Endodermal cell (in vitro differentiated cells): ENCODE measurements at regions not wholly inside any gene's neighbourhood (a gene's known extent, or its start where the extent isn't known, plus 50 kb on each side); places are given as distances from the start of the nearest gene placed in this dataset.

Experiments used
- DNase-seq: peaks from one replicate; pipeline ENCODE4 v3.0.0-alpha.2; 2017
- H3K27ac ChIP-seq: 2 replicates; pipeline ENCODE4 v1.5.1; 2013; ENCODE audit warnings: mild to moderate bottlenecking, low read depth, low read length, moderate library complexity
- H3K27me3 ChIP-seq: 2 replicates; pipeline ENCODE4 v1.6.1; 2013; ENCODE audit warnings: mild to moderate bottlenecking, low read length, moderate library complexity; ENCODE audit not compliant: insufficient read depth, control insufficient read depth, poor library complexity, severe bottlenecking
- H3K36me3 ChIP-seq: 2 replicates; pipeline ENCODE4 v1.7.0; 2013; ENCODE audit warnings: mild to moderate bottlenecking, low read length, moderate library complexity; ENCODE audit not compliant: control insufficient read depth, insufficient read depth
- H3K4me1 ChIP-seq: one replicate; pipeline ENCODE4 v1.7.0; 2013; ENCODE audit warnings: low read length; ENCODE audit not compliant: control insufficient read depth, insufficient read depth
- H3K4me3 ChIP-seq: 2 replicates; pipeline ENCODE4 v1.5.1; 2013; ENCODE audit warnings: mild to moderate bottlenecking, low read length, moderate library complexity
- H3K9ac ChIP-seq: 2 replicates; pipeline ENCODE4 v1.6.1; 2013; ENCODE audit warnings: mild to moderate bottlenecking, low read length, moderate library complexity; ENCODE audit not compliant: poor library complexity, severe bottlenecking; ENCODE audit errors: extremely low read depth
- H3K9me3 ChIP-seq: 2 replicates; pipeline ENCODE4 v1.6.1; 2013; ENCODE audit warnings: mild to moderate bottlenecking, low read length, moderate library complexity; ENCODE audit not compliant: control insufficient read depth
- H3K27ac Mint-ChIP-seq: 2 replicates; pipeline ENCODE4 v1.8.0; 2020; ENCODE audit warnings: mixed read lengths
- H3K27me3 Mint-ChIP-seq: 2 replicates; pipeline ENCODE4 v1.8.0; 2021; ENCODE audit warnings: mild to moderate bottlenecking, mixed read lengths; ENCODE audit not compliant: insufficient read depth
- H3K36me3 Mint-ChIP-seq: 2 replicates; pipeline ENCODE4 v1.8.0; 2020; ENCODE audit warnings: low read depth, mixed read lengths
- H3K4me1 Mint-ChIP-seq: 2 replicates; pipeline ENCODE4 v1.8.0; 2020; ENCODE audit warnings: mixed read lengths
- H3K4me3 Mint-ChIP-seq: 2 replicates; pipeline ENCODE4 v1.8.0; 2020; ENCODE audit warnings: mild to moderate bottlenecking, moderate library complexity, mixed read lengths
- H3K9me3 Mint-ChIP-seq: 2 replicates; pipeline ENCODE4 v1.8.0; 2020; ENCODE audit warnings: mild to moderate bottlenecking, mixed read lengths
- WGBS, 2 experiments: methylation state at CpG; one replicate each; pipeline versions ENCODE4 v1.1.5 to v1.1.7; 2013; ENCODE audit warnings: missing lambda C conversion rate in 2 of 2, mixed read lengths in 1 of 2; ENCODE audit not compliant: insufficient coverage in 1 of 2, insufficient read length in 1 of 2; 5-methylcytosine and 5-hydroxymethylcytosine counted together
- TF ChIP-seq, protein P1 (sequence below): fragments of 200-600 bp; sonication (generic); conservative IDR thresholded peaks from 2 replicates; pipeline ENCODE4 v1.5.0; 2021; ENCODE audit warnings: antibody characterized with exemption, mild to moderate bottlenecking

DNA sequence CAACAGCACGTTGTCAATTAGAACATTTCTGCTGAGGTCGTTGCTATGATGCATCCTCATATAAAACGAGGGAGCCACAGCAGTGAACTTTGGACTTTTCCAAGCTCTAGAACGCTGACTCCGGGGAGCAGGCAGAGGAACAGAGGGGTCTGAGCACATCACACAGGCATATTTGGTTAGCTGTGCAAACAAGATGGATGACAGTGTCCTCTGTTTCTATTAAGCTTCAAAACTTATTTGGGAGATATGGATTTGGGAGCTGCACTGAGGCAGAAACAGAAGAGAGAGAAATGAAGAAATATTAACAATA is 278.0 kb upstream of the TBL1XR1 start:
- no peak for DNase-seq
- Histone ChIP-seq H3K4me1 (no peaks in the 10 kb centered on the region), H3K36me3 (no peaks in the 10 kb centered on the region), H3K4me3 (no peak overlapping the region), H3K27ac (no peak overlapping the region), H3K9me3 (no peaks in the 10 kb centered on the region), H3K27me3 (no peaks in the 10 kb centered on the region), H3K9ac (no peak overlapping the region)
- H3K9me3 Mint-ChIP-seq, result no peaks in the 10 kb centered on the region
- WGBS, 2 experiments, result 92 to 96% methylated on average over 5 of the region's 5 CpGs
- no peak overlapping the region for H3K27ac Mint-ChIP-seq
- no peaks in the 10 kb centered on the region for H3K27me3 Mint-ChIP-seq
- no peak overlapping the region for H3K4me3 Mint-ChIP-seq
- no peaks in the 10 kb centered on the region for H3K36me3 Mint-ChIP-seq
- TF ChIP-seq, protein P1, sequence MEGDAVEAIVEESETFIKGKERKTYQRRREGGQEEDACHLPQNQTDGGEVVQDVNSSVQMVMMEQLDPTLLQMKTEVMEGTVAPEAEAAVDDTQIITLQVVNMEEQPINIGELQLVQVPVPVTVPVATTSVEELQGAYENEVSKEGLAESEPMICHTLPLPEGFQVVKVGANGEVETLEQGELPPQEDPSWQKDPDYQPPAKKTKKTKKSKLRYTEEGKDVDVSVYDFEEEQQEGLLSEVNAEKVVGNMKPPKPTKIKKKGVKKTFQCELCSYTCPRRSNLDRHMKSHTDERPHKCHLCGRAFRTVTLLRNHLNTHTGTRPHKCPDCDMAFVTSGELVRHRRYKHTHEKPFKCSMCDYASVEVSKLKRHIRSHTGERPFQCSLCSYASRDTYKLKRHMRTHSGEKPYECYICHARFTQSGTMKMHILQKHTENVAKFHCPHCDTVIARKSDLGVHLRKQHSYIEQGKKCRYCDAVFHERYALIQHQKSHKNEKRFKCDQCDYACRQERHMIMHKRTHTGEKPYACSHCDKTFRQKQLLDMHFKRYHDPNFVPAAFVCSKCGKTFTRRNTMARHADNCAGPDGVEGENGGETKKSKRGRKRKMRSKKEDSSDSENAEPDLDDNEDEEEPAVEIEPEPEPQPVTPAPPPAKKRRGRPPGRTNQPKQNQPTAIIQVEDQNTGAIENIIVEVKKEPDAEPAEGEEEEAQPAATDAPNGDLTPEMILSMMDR, result no peak
- peaks cover under 1% of the 10 kb centered on the region for H3K4me1 Mint-ChIP-seq

DNA sequence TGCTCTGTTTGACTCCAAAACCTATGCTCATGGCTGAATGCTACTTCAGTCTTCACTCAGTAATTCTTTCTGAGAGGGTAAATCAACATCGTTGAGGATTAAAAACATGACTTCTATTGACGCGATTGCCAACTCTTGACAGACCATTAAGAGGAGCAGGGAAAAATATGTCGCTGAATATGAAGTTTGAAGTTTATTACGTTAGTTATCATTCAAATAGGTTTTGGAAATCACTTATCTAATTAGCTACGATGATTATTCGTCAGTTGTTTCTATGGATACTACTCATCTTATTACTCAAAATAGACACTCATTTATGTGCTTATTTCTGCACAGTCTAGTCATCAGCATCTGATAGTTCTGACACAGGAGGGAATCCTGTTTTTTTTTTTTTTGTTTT is 279.2 kb upstream of the TBL1XR1 start:
- Histone ChIP-seq H3K9ac (no peak overlapping the region), H3K27ac (no peak overlapping the region), H3K9me3 (no peaks in the 10 kb centered on the region), H3K36me3 (no peaks in the 10 kb centered on the region), H3K27me3 (no peaks in the 10 kb centered on the region), H3K4me3 (no peak overlapping the region), H3K4me1 (no peaks in the 10 kb centered on the region)
- DNase-seq, result no peak
- 95% methylated on average over 7 of the region's 7 CpGs for WGBS, 2 experiments
- H3K27me3 Mint-ChIP-seq, result no peaks in the 10 kb centered on the region
- H3K4me3 Mint-ChIP-seq, result no peak overlapping the region
- TF ChIP-seq, protein P1, result no peak
- H3K27ac Mint-ChIP-seq, result no peak overlapping the region
- H3K4me1 Mint-ChIP-seq, result no peaks in the 10 kb centered on the region
- H3K36me3 Mint-ChIP-seq, result no peaks in the 10 kb centered on the region
- no peaks in the 10 kb centered on the region for H3K9me3 Mint-ChIP-seq

DNA sequence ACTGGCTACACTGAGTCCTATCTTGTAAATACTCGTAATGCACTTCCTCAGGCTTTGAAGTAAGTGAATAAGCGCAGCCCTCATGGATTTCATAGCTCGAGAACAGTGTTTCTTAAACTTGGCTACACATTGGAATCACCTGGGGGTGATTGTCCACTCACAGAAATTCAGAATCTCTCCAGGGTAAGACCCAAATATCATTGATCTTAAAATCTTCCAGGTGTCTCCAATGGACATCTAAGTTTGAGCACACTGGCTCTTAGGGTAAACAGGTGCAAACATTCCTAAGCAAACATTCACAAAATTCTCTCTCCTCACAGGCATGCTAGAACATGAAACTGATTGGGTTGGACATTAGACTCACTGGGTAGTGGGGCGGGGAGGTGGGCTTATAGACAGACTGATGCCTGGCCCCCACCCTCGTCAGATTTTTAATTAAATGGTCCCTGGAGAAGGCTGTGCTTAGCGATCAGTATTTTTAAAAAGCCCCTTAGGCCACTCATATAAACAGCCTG is 279.7 kb upstream of the TBL1XR1 start:
- no peaks in the 10 kb centered on the region for H3K4me1 Mint-ChIP-seq

More for the DNA sequence above, 279.7 kb upstream of the TBL1XR1 start:
- H3K4me3 Mint-ChIP-seq, result no peak overlapping the region
- Histone ChIP-seq H3K9ac (no peak overlapping the region), H3K27me3 (no peaks in the 10 kb centered on the region), H3K4me1 (no peaks in the 10 kb centered on the region), H3K27ac (no peak overlapping the region), H3K9me3 (no peaks in the 10 kb centered on the region), H3K4me3 (no peak overlapping the region), H3K36me3 (no peaks in the 10 kb centered on the region)
- no peak overlapping the region for H3K27ac Mint-ChIP-seq
- TF ChIP-seq, protein P1, result no peak
- H3K27me3 Mint-ChIP-seq, result no peaks in the 10 kb centered on the region
- DNase-seq, result no peak
- H3K9me3 Mint-ChIP-seq, result no peaks in the 10 kb centered on the region
- H3K36me3 Mint-ChIP-seq, result no peaks in the 10 kb centered on the region
- 91 to 92% methylated on average over 6 of the region's 6 CpGs for WGBS, 2 experiments
